ENCODE measurements at regions not wholly inside any gene's neighbourhood (a gene's known extent, or its start where the extent isn't known, plus 50 kb on each side); places are given as distances from the start of the nearest gene placed in this dataset.
"Not testable (repeated sequence)": the region's sequence is repeated elsewhere in the genome, so short reads cannot be mapped to it uniquely, and the experiment has no call there.

GRCh38 chr5:142542078-142542477 is 143.8 kb downstream of the FGF1 start:
- DNase-seq: peak; percentile 50

DNA sequence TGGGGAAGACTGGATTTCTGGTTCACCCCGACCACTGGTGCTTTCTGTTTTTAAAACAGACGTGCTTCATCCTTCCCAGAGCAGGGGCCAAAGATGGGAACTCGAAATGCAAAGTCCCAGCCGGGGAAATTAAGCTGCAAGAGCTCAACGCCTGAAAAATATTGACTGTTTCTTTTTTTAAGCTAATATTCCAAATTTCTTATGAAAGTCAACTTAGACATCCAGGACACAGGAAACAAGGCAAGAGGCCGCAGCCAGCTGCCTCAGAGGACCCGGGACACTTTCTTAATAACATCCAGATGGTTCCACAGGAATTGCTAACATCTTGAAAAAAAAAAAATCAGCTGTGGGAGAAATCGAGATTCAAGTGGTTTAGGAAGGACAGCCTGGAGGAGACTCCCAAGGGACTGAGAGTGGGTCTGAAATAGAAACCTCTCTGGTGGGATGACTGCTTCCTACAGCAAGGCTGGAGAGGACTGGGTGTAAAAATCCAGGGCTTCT is 144.9 kb downstream of the FGF1 start:
- DNase-seq: peak; percentile 86

- no peak for DNase-seq
Measured at GRCh38 chr5:142539154-142539740, 146.6 kb downstream of the FGF1 start.

- DNase-seq: no peak
Measured at GRCh38 chr5:142537938-142538337, 148.0 kb downstream of the FGF1 start.

DNA sequence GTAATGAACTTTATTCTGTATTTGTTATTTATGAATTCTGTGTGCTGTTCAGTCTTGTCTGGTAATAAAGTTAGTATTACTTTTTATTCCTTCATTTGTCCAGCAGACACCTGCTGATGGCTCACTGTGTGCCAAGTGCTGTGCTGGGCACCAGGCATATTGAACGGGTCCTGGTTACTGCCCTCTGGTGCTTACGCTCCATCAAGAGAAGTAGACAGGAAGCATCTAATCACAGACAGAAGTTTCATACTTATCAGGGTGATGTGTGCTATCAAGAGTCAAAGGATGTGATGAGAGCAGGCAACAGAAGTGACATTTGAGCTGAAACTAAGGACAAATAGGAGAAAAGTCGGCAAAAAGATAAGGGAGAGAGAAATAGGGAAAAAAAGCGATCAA is 153.1 kb downstream of the FGF1 start:
- no peak for DNase-seq

DNA sequence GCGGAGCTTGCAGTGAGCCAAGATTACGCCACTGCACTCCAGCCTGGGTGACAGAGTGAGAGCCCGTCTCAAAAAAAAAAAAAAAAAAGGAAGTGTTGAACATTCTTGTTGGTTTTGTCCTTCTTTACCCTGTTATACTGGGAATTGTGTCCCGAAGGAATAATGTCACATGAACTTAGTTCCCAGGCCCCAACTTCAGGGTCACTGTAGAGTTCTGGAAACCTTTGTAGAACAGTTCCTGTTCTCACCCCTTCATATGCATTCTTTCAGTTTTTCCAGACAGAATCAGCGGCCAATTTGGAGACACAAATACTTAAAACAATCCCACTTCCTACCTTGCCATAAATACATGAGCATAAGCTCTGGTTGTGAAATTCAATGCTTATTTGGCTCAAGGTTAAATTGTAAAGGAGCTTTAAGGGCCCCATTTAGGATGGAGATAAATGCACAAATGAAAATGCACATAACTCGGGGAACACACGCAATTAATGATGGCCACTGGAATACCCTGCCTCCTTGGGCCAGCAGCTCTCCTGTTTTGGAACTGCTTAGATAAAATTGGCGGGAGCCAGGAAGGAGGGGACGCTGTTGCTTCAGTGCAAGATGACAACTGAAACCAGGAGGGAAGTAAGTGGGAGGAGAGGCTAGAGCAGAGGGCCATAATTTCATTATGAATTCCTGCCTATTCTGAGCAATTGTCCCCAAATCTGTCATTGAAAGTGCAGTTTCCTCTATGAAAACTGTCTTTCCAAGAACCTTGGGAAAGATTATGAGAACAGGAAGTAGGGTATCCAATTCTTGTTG is 153.7 kb downstream of the FGF1 start:
- DNase-seq: no peak

- DNase-seq: no peak
Measured at GRCh38 chr5:142530904-142531303, 155.0 kb downstream of the FGF1 start.

DNA sequence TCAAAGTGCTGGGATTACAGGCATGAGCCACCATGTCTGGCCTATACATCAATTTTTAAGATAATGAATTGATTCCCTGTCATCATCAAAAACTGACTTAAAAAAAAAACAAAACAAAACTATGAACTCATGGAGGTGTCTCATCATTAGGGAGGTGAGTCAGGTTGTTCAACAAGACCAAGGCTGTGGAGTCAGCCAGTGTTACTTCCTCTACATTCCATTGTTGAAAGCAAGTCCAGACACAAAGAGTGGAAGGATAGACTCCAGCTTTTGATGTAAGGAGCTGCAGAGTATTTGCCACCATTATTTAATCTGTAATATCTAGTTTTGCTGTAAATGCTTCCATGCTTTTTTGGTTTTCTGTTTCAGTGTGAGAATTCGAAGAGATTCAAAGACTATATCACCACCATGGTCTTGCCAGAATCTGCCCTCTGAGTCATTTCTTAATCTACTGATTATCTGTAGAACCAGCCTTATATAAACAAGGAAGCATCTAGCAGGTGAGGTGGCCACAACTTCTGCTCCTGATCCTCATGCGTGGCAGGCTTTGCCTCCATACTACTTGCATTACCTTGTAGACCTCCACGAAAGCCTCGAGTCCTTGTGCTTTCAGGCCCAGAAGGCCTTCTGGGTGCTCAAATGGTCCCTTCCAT is 156.1 kb downstream of the FGF1 start:
- DNase-seq: no peak

- no peak for DNase-seq
Measured at GRCh38 chr5:142527664-142528295, 158.1 kb downstream of the FGF1 start.

DNA sequence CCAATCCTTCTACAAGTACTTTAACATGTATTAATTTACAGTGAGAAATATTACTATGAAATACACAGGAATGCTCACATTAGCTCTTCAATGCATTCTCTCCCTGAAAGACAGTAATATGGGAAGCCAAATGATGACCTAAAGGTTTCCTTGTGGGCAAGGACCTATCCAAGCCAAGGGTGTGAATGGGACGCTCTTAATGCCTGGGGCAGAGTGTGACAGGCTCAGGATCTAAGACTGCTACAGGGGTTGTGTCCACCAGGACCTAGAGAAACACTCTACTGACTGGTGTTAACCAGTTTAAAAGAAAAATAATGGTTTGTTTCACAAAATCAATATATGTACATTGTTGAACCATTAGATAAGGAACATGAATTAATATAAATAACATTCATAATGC is 158.7 kb downstream of the FGF1 start:
- no peak for DNase-seq

- DNase-seq: no peak
Measured at GRCh38 chr5:142522983-142523382, 162.9 kb downstream of the FGF1 start.

DNA sequence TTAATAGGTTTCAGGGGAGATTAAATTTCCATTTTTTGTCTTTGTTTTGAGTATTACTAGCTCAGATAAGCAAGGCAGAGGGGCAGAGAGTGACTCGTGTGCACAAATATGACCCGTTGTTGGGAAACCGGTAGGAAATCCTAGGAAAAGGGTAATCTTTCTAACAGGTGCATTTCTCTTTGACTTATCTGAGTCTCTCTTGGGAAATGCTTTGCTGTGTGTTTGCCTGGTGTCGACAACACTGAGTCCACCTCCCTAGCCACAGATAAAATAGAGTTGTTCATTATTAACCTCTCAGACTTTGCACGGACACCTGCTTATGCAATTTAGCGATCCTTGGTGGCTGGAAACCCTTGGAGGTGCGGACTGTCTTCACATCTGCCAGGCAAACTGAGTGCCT is 164.2 kb downstream of the FGF1 start:
- DNase-seq: no peak

- no peak for DNase-seq
Measured at GRCh38 chr5:142520885-142521284, 165.0 kb downstream of the FGF1 start.

- not testable (repeated sequence) for DNase-seq
Measured at GRCh38 chr5:142519913-142520312, 166.0 kb downstream of the FGF1 start.

DNA sequence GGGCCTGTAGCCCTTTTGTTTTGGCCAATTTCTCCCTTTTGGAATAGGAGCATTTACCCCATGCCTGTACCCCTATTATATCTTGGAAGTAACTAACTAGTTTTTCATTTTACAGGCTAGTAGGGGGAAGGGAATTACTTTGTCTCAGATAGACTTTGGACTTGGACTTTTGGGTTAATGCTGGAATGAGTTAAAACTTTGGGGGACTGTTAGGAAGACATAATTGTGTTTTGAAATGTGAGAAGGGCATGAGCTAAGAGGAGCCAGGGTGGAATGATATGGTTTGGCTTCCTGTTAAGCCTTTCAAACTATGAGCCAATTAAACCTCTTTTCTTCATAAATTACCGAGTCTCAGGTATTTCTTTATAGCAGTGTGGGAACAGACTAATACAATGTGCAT is 168.1 kb downstream of the FGF1 start:
- no peak for DNase-seq

- DNase-seq: no peak
Measured at GRCh38 chr5:142516732-142517131, 169.2 kb downstream of the FGF1 start.

- DNase-seq: no peak
Measured at GRCh38 chr5:142515036-142515435, 170.9 kb downstream of the FGF1 start.

DNA sequence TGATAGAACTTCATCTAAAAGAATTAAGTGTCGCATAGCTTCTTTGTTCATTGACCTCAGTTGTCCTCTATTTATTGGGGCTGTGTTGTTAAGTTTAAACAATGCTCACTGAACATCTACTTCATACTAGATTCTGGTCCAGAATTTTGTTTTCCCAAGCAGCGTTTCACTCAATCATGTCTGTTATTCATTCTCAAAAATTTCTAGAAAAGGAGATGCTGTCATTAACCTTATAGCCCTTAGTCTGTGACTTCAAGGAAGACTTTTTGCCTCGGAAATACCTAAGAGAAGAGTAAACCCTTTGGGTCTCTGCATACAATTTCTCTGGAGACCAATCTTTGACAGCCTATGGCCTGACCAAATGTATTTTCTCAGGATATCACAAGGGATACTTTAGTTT is 171.7 kb downstream of the FGF1 start:
- DNase-seq: no peak

- no peak for DNase-seq
Measured at GRCh38 chr5:142512043-142513042, 173.5 kb downstream of the FGF1 start.

DNA sequence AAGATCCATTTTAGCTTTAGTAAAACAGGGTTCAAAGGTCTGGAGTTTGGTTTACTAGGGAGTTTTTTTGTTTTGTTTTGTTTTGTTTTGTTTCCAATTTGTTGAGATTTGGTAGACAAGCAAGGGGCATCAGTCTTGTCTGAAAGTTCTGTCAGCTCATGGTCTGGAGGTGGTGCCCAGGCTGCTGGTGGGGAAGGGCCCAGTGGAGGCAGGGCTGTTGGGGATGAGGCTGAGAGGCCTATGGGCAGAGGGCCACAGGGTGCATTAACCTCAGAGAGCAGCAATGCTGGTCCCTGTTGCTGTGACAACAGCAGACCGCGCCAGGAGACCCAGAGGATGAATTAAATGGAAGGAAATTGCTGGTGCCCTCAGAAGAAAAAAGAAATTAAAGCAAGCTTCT is 174.5 kb downstream of the FGF1 start:
- DNase-seq: no peak

DNA sequence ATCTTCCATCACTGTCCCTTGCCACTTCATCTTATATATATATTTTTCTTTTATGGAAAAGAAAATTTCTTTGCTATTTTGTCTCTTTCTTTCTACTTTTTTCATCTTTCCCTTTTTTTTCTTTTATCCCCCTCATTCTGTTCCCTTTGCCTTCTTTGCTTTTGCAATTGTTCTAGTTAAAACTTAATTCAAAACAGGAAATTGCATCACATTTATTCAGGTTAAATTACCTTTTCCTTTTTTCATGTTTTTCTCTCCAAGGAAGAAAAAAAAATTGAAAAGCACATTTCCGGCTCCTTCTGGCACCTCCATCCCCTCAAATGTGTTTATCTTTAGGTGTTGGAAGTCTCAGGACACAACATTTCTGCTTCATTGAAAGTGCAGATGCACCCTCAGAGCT is 176.9 kb downstream of the FGF1 start:
- DNase-seq: no peak

DNA sequence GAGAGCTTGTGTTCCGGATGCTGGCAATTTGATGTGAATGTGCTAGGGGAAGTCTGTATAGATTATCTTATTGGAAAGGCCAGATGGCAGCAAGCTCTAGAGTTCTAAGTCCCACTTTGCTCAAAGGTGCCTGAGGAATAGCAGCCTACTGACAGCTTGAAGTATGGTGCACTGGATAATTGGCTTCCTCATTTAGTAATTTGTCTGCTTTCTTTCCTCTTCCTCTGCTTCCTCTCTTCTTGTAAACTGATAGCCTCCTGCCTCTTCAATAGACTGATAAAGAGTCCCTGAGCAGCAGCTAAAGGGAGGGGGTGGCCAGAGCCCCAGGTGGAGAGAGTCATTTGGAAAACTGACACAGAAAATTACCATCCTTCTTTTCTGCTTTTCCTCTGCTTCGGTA is 177.3 kb downstream of the FGF1 start:
- DNase-seq: no peak
